NCI-H1436 treated with DMSO at 0.1 percent for 48 hours (cell line): ENCODE measurements at regions not wholly inside any gene's neighbourhood (a gene's known extent, or its start where the extent isn't known, plus 50 kb on each side); places are given as distances from the start of the nearest gene placed in this dataset.

Source experiments
- DNase-seq: peaks from one replicate; lab custom pipeline; 2025; lab: John Stamatoyannopoulos, UW

GRCh38 chr9:82621447-82621846, 441.5 kb downstream of the RASEF start:
- DNase-seq: no peak

DNA sequence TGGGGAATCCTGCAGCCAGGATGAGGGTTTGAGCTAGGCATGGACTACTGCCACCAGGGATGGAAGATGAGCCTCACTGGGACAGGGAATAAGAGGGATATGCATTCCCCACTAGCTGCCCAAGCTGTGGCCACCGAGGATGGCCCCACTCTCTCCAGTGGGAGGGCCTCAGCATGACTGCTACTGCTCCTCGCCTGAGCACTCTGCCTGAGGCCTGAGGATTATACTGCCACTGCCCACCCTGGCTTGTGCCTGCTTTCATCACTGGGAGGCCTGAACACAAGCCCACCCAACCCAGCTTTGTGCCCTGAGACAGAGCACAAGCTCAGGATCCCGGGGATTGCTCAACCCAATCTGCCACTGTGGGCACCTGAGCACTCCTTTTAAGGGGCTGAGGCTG, 425.6 kb downstream of the RASEF start:
- no peak for DNase-seq

DNA sequence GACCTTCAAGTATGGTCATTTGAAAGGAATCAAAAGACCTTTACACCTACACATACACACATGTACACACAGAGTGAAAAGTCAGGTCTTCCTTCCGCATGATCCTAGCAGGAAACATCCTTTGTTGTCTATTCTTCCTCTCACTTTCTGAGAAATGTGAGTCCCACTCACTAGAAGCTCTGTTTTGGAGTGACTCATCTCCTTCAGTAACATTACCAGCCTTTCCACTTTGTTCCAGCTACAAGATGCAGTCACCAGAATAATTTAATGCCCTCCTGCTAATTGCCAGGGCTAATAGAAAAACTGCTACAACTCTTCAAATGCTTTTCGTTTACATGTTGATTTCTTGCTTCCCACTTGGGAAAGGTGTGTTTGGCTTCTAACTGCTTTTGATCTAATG, 417.3 kb downstream of the RASEF start:
- DNase-seq: no peak

DNA sequence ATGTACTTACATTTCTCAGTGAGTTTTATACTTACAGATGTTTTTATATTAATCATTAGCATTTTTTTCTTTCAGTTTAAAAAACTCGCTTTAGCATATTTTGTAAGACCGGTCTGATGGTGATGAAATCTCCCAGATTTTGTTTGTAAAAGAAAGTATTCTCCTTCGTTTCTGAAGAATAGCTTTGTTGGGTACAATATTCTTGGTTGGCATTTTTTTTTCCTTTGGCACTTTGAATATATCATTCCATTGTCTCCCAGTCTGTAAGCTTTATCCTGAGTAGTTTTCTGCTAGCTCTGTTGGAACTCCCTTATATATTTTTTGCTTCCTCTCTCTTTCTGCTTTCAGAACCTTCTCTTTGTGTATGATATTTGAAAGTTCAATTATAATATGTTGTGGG, 412.6 kb downstream of the RASEF start:
- DNase-seq: no peak

DNA sequence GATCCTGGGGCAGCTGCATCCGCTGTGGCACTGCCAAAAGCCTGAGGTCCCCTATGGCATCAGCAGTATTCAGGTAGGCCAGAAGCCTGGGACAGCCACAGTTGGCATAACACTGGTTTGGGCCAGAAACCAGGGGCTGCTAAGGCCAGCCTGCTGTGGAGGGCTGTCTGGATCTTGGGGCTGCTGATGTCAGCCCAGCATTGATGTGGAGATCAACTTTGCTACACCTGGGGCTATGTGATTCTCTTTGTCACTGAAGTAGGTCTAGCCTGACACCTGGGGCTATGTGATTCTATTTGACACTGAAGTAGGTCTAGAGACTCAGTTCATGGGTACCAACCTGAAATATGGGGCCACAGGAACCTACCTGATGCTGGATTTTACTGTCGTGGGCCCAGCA, 411.5 kb downstream of the RASEF start:
- DNase-seq: no peak

GRCh38 chr9:82665324-82665723, 397.6 kb downstream of the RASEF start:
- DNase-seq: no peak

DNA sequence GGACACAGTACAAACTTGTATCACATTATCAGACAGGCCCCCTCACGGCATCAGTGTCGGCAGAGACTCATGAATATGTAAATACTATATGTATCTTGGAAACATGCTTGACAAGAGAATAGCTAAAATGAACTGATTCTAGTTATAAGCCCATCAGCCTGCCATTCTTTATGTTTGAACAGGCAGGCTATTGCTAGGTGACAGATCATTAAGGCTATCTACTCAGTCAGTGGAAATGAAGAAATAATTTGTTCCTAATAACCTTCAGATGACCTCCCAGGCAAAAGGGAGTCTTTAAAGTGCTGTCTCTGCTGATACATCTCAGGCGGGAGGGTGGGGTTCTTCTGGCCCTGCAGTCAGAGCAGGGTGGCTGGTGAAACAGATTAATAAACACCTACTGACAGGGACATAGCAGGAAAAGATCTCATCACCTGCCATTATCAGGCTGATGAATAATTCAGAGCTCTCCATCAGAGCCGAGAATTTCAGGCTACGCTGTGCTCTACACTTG, 394.2 kb downstream of the RASEF start:
- DNase-seq: no peak

DNA sequence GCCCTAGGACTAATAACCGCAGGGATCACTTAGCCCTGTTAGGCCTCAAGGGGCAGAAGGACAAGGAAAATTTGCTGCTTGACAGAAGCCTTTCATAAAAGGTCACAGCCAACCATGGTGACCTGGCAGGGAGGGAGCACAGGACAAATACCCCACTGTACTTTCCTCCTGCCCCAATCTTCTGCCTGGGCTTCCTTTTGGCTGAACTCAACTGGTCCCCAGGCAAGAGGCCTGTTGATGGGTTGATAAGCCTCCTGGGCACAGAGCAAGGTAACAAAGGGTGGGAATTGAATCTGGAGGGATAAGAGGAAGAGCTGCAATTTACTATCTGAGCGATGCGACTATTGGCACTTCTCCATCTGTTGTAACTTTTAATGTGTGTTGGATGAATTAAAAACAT, 392.9 kb downstream of the RASEF start:
- DNase-seq: no peak

DNA sequence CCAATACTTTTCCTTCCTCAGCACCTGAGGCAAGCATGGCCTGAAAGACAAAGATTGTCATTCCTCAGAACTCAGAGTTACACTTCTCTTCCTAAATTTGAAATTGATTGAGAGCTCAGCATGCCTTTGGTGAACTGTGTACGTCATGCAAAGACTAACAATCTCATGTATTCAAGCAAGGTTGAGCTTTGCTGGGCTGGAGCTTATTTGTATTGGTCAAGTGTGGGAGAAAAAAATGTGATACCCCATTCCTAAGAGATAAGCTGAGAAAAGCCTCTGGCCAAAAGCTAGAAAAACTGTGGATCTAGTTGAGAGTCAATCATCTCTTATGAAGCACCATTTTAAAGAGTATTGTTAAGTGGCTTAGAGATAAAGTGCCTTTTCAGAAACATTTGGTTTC, 392.2 kb downstream of the RASEF start:
- DNase-seq: no peak

DNA sequence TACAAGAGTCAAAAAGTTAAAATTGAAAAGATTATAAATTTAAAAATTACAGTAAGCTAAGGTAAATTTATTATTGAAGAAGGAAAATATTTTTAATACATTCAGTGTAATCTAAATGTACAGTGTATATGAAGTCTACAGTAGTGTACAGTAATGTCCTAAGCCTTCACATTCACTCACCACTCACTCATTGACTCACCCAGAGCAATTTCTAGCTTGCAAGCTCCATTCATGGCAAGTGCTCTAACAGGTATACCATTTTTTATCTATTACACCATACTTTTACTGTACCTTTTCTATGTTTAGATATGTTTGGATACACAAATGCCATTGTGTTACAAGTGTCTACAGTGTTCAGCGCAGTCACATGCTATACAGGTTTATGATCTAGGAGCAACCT, 389.7 kb downstream of the RASEF start:
- DNase-seq: no peak

- no peak for DNase-seq
Observed at GRCh38 chr9:82673919-82674318, 389.0 kb downstream of the RASEF start.

- DNase-seq: no peak
Observed at GRCh38 chr9:82675102-82675501, 387.8 kb downstream of the RASEF start.

DNA sequence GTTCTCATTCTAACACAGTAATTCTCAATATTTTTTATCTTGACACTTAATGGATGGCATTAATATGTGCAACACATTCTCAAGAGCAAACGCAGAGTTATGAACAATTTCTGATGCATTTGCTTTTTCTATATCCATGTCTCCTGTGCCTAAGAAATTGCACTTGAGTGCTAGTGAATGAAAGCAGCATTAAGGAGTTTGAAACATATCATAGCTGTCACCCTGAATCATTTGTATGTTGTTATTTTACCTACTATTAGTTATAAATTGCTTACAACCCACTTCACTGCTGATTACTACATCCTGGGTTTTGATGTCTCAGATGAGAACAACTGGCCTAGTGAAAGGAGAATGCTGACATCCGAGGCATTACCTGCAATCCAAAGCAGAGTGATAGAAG, 387.3 kb downstream of the RASEF start:
- DNase-seq: no peak

GRCh38 chr9:82677086-82677485, 385.9 kb downstream of the RASEF start:
- no peak for DNase-seq

- no peak for DNase-seq
Observed at GRCh38 chr9:82679472-82679871, 383.5 kb downstream of the RASEF start.

DNA sequence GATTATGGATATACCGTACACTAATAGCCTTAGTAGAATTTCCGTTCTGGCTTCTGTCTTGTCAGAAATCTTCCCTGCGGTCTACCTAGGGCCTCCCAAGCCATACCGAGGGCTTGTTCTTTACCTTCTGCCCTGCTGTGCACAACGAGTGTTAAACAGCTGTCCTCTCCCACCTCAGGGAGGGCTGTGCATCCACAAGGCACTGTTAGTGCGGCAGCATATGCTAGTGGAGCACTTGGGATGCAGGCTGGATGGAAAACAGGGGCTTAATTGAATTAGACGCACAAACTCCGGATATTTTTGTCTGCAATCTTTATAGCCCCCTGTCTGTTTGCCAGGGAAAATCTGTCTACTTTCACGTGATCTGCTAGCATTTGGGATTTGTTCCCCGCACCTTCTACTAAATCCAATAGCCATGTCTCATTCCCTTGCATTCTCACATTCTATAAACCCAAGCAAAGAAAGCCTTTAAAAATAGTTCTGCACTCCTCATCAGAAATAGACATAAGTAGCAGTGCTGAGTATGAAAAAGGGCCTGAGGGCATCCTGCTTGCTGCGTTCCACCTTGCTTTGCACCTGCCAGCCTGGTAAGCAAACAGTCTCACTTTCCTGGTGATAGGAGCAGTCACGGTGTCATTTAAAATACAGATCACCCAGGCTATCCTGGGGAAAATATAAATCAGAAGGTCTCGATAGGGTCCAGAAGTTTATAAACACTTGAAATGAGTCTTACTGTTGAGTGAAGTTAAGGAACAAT, 382.6 kb downstream of the RASEF start:
- no peak for DNase-seq

- DNase-seq: no peak
Observed at GRCh38 chr9:82681809-82682208, 381.1 kb downstream of the RASEF start.

GRCh38 chr9:82682431-82682830, 380.5 kb downstream of the RASEF start:
- no peak for DNase-seq

GRCh38 chr9:82695704-82696103, 367.2 kb downstream of the RASEF start:
- DNase-seq: no peak

GRCh38 chr9:82706786-82707185, 356.2 kb downstream of the RASEF start:
- no peak for DNase-seq

GRCh38 chr9:82716821-82717220, 346.1 kb downstream of the RASEF start:
- no peak for DNase-seq

GRCh38 chr9:82720515-82720914, 342.4 kb downstream of the RASEF start:
- DNase-seq: no peak

GRCh38 chr9:82721593-82721992, 341.3 kb downstream of the RASEF start:
- DNase-seq: no peak

DNA sequence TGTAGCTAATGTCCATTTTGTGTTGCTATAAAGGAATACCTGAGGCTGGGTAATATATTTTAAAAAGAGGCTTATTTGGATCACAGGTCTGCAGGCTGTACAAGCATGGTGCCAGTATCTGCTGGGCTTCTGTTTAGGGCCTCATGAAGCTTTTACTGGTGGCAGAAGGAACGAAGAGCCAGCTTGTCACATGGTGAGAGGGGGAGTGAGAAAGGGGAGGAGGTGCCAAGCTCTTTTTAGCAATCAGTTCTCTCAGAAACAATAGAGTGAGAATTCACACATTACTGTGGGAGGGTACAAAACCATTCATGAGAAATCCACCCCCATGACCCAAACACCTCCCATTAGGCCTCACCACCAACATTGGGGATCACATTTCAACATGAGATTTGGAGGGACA, 340.9 kb downstream of the RASEF start:
- no peak for DNase-seq
